HPDE6-E6E7 (cell line): ENCODE measurements at regions not wholly inside any gene's neighbourhood (a gene's known extent, or its start where the extent isn't known, plus 50 kb on each side); places are given as distances from the start of the nearest gene placed in this dataset.

Experiments
- DNase-seq: peaks from one replicate; pipeline ENCODE4 v3.0.0; 2011; ENCODE audit warnings: missing footprints; ENCODE audit errors: extremely low spot score

DNA sequence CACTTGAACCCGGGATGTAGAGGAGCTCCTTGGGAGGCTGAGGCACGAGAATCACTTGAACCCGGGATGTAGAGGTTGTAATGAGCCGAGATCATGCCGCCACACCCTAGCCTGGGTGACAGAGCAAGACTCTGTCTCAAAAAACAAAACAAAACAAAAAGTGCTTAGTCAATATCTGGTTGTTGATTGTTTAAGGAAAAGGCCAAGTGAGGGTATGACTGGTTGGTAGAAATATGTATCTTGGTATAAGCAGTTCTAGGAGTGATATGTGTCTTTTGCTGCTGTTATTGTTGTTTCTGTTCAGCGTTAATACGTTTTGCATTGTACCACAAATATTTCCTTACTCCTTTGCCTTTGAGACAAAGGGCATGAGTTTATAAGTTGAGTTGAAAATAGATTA is 210.7 kb upstream of the DMRT1 start:
- DNase-seq: no peak

DNA sequence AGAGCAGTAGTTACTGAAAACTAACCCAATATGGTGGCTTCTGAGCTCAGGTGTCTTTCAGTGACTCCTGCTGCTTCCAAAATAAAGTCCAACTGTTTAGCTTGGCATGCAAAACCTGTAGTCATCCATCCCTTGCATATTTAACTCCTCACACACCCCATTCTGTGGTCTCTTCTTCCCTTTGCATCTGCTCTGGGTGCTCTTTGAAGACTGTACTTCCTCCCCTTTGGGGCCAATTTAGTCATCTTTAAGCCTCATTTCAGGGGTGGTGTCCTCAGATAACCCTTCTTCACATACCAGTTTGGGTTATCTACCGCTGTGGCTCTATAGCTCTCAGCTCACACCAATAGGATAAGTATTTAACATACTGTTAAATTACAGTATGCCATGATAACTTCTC is 209.9 kb upstream of the DMRT1 start:
- DNase-seq: no peak

DNA sequence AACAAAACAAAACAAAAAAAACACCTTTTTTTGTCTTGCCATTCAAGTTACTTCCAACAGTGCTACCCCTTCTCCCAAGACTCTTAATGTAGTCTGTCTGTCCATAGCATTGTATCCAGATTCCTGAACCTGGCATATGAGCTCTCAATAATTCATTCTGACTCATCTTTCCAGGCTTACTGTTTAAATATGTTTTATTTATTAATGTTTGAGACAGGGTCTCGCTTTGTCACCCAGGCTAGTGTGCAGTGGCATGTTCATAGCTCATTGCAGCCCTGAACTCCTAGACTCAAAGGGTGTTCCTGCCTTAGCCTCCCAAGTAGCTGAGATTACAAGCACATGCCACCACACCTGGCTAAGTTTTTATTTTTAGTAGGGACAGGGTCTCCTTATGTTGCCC is 208.0 kb upstream of the DMRT1 start:
- no peak for DNase-seq

DNA sequence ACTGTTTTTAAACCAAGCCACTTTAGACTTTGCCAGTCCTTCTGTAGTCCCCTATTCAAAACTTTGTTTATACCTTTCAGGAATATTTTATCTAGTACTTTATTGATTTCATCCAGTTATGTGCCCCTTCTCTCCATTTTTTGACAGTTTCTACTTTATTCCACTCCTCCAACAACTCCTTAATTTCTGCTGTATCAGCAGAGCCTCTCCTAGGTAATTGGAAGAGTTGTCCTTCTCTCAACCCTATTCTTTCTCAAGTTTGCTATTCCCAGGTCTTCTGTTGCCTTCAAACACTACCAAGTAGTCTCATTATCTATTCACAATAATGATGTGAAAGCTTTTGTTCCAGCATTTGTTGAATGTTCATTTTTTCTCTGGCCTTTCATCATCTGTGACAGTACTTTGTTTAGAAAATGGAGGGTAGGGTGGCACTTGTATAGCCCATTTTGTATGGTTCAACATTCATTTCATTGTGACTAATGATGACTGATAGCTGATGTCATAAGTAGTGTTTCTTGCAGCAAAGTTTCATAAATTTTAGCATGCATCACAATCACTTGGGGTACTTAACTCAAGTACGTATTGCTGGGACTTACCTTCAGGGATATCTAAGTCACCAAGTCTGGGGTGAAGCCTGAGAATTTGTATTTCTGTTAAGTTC is 204.4 kb upstream of the DMRT1 start:
- no peak for DNase-seq

DNA sequence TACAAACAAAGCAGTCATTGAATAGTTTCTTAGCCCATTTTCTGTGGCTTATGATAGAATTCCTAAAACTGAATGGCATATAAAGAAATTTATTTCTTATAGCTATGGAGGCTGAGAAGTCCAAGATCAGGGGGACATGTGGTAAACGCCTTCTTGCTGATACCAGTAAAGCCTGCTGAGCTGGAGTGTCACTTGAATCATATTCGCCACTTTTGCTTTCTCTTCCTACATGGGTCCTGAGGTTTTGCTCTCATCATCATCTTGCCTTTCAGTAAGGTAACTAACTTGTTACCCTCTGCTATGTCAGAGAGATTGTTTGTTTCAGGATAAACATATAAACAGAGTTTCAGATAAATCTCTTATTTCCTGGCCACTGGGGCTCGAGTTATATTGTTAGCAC is 203.3 kb upstream of the DMRT1 start:
- DNase-seq: no peak

DNA sequence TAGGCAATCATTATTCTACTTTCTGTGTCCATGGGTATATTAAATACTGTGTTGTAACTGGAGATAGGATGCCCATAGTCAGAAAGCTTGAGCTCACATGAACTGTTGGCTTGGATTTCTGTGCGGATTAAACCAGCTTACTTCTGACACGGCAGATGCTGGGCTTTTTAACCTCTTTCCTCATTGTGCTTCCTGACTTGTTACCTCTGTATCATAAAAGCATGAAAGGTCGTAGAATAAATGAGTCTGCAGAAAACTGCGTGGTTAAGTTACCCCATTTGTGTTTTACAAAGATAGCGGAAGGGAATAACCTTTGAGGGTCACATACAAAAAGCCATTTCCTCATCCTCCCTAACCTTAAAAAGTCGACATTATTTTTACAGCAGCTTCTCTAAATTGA is 199.5 kb upstream of the DMRT1 start:
- no peak for DNase-seq

DNA sequence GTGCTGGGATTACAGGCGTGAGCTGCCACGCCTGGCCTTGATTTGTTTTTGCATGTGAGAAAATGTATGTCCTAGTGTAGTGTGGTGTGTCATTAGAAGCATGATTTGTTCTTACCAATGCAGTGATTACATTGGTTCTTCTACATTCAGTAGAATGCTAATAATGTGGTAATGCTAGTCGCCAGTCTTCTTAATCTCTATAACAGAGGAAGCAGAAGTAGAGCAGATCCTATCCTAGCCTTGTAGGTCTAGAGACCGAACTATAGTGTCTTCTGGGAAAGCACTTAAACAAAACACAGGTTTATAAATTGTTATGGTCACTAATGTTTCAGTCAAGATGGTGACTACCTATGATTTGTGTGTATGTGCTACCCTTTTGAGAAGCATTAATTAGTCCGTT is 197.5 kb upstream of the DMRT1 start:
- DNase-seq: no peak

DNA sequence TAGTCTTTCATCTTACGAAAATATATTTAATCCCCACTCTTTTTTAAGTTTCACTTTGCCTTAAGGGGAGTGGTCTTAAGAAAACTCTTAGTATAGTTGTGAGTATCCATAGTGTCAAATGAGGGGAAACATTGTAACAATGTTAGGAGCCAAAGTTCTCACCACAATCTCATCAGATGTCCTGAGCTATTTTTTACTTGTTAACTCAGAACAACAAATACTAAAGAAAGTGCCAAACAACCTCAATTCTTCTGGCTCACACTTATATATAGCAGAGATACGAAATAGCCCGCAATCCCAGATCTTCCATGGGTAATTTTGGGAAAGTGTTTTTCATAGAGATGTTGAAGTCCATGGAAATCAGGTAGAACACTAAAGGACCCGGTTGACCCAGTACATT is 194.0 kb upstream of the DMRT1 start:
- DNase-seq: no peak

DNA sequence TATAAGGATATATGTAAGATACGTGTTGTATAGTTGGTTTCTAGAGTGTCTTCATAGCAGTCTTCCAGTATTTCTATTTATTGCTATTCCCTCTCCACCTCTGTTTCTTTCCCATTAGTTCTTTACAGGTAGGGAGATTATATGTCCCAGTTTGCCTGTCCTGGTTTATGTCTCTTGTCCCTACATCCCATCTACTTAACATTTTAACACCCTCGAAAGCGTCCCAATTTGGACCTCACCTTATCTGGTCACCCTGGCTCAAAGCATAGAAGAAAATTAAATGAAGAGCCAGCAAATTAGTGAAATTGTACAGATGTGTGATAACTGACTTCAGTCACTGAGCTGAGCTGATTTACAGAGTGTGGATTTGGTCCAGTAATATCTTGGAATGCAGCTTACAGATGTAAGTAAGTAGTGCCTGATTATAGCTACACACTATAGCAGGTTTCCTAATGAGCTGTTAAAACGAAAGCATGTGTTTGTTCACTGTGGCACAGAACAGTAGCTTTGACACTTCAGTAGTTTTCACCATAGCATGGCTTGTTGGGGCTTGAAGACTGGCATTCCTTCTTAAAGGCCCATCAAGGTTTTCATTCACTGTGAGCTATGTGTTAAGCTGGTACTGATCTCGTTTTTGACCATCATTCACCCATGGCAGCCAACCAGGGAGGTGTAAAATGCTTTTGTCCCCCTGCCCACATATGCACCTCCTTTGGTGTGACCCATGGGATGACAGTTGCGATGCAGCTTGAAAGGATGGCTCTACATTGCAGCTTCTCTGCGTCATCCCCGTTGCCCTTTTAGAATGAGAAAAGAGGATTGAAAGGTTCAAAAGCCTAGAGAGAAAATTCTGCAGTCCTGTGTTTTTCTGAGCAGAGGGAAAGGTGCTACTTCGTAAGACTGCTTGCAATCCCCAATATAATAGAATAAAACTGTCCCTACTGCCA is 192.1 kb upstream of the DMRT1 start:
- no peak for DNase-seq

DNA sequence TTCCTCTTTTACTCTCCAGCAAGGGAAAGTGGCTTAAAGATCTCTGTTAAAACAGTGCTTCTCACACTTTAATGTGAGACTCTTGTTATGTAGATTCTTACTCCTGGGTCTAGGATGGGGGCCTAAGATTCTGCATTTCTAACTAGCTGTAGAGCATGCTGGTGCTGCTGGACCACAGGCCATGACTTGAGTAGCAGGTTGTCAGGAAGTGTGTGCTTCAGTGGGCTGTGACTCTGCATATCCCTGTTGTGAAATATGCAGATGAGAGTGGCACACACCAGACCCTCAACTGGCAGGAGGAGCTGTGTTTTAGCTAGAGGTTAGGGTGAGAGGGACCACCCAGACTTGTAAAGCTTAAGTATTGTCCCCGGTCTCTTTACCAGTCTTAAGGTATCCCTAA is 191.1 kb upstream of the DMRT1 start:
- no peak for DNase-seq

DNA sequence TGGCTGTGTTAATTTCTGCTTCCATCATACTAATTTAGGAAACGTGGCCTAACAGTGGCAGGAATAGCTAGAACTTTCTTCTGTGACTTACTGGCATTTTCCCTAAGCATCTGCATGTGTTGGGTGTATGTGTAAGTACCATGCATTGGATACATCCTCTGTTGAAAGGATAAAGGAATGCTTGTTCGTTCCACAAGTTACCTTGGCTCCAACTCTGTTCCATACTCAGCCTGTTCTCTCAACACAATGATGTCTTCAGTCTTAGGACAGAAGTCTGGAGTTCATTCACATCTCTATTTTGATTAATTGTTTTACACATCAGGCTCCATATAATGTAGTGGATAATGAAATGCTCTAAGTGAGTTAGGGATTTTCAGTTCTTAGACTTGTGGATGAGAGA is 190.1 kb upstream of the DMRT1 start:
- no peak for DNase-seq

DNA sequence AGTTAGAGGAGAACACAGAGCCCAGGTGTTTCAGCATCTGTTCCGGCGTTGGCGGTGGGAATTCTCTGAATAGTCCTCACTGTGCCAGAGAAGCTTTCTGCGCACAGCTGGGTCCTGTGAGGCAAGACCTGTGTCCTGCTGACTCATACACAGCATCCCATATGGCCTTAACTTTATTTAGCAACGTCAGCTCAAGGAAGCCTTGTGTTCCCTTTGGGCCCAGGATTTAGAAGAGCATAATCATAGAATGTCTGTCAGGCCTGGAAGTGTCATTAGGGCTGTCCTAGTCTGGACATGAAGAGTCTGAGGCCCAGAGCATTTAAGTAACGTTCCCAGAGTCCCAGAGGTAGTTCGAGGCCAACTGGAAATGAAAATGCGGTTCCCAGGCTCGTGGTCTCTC is 188.6 kb upstream of the DMRT1 start:
- no peak for DNase-seq

DNA sequence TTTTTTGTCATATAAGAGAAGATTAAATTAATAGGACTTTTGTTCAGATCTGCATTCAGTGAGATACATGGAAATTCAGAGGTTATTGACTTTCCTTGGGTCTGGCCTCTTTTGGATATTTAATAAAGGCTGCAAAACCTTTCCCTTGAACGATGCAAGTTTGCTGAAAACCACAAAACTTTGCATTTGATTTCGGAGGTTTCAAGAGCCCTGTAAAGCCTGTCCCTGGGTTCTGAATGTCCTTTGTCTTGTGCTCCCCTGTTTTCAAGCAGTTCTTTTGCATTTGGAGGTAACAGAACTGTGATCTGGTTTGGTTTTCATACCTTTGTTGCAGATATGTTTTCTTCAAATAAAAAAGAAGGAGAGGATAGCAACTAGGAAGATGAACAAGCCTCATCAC is 188.1 kb upstream of the DMRT1 start:
- DNase-seq: no peak

DNA sequence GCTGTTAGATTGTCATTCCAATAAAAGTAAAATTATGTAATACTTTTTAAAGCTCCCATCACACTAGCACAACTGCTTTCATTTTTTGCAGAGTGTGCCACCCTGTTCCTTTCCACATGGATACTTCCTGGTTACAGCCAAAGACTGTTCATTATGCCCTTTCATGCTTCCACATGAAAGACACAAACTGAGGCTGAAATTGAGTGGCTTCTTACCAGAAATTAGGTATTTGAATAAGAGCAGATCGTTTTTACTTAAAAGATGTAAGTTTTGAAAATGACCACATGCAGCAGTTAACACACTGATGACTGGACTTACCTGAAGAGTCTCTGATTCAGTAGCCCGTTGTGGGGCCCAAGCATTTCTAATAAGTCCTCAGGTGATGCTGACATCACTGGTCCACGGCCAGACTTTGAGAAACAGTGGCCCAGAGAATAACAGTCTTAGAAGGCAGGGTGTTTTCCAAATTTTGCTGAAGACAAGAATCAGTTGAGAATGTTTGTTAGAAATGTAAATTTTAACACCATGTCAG is 187.6 kb upstream of the DMRT1 start:
- DNase-seq: no peak

DNA sequence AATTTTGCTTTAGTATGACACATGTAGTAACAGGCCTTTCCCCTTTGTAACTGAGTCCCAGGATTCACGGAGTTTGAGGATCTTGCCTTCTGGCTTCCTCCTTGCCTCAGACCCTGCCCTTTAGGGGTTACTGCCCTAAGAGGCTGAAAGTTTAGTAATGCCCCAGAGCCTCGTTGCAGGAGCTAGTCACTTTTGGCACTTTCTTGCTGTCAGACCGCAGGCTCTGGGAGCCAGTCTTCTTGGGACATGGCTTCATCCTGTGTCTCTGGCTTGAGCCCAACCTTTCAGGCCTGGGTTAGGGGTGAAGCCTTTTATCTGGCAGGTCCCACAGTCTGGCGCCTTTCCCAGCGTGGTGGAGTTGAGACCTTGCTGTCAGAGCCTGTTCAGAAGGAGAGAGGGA is 185.6 kb upstream of the DMRT1 start:
- no peak for DNase-seq

DNA sequence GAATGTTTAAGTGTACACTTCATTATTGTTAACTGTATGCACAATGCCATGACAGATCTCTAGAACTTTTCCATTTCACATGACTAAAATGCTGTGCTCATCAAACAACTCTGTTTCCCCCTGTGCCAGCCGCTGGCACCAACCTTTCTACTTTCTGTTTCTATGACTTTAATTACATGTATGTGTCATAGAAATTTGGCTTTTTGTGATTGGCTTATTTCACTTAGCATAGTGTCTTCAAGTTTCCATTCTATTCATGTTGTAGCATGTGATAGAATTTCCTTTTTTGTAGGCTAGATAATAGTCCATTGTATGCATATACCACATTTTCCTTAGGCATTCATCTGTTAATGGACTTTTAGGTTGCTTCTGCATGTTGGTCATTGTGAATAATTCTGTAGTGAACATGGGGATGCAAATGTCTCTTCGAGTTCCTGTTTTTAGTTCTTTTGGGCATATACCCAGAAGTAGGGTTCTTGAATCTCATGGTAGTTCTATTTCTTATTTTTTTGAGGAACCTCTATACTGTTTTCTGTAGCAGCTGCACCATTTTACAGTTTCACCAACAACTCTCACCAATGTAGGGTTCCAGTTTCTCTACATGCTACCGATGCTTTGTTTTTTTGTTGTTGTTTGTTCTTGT is 184.4 kb upstream of the DMRT1 start:
- DNase-seq: no peak

DNA sequence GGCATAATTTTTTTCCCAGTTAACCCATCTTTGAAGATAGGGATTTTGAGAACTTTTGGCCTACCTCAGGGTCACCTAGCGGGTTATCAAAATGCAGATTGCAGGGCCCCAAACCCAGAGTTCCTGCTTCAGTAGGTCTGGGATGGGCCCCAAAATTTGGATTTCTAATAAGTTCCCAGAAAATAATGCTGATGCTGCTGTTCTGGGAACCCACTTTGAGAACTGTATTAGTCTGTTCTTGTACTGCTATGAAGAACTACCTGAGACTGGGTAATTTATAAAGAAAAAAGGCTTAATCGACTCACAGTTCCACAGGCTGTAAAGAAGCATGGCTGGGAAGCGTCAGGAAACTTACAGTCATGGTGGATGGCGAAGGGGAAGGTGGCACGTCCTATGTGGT is 182.2 kb upstream of the DMRT1 start:
- DNase-seq: no peak

DNA sequence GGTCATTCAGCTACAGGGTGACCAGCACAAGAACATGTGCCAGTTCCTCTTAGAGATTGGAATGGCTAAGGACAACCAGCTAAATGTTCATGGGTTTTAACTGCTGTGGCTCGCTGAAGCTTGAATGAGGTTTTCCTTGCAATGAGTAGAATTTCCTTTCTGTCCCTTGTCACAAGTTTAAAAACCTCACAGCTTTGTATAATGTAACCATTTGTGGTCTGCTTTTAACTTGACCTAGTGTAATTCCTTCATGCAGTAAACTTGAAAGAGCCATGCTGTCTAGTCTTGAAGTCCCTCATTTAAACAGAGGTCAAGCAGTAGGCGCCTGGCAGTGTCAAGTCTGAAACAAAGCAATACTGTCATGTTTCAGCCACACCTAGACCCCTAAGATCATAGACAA is 181.3 kb upstream of the DMRT1 start:
- no peak for DNase-seq

DNA sequence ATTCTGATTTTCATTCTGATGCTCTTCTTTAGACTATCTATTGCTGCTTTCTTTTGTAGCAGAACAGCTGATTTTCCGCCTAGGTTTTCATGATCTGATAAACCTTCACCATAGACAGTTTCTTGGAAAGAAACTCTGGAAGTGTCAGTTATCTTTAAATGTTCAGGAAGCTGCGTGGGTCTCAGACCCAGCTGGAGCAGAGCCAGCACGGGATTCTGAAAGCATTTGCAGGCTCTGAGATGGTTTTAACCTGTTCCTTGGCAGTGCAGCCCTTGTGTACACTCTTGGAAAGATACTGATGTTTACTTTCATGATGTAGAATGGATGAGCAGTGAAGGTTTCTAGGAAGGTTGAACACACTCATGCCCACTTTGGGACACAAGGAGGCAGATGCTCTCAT is 178.0 kb upstream of the DMRT1 start:
- DNase-seq: no peak

DNA sequence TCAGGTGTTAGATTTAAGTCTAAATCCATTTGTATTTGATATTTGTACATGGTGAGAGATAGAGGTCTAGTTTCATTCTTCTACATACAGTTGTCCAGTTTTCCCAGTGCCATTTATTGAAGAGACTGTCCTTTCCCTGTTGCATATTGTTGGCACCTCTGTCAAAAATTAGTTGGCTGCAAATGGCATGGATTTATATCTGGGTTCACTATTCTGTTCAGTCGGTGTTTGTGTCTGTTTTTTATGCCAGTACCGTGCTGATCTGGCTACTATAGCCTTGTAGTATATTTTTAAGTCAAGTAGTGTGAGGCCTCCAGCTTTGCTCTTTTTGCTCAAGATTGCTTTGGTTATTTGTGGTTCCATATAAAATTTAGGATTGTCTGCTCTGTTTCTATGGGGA is 176.2 kb upstream of the DMRT1 start:
- no peak for DNase-seq

DNA sequence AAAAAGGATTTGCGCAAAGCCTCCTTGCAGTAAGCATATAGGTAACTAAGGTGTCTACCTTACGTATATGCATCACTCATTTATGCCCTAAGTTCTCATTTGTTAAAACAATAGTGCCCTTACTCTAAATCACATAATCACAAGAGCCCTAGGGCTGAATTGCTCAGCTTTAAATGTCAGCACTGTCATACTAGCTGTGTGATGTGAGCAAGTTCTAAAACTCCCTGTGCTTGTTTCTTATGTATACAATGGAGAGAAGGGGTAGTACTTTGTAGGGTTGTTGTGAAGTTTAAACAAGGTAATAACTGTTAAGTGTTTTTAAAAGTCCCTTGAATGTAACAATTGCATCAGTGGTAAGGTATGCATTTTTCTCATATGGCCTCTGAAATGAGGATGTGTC is 169.5 kb upstream of the DMRT1 start:
- DNase-seq: no peak

DNA sequence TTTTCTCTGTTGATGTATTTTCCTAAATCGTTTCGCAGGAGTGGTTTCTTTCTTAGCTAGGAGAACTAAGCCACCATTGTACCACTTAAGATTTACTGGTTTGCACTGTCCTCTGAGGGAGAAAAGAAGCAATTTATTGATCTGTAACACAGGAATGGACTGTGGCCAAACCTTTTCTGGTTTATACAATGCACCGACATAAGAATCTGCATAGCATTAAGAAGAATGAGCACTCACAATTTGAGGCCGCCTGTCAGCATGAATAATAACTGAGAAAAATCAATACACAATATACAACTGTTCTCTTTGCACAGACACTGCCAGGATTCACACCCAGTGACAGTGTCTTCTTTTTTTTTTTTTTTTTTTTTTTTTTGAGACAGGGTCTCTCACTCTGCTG is 168.6 kb upstream of the DMRT1 start:
- DNase-seq: no peak
